ENCODE measurements at regions not wholly inside any gene's neighbourhood (a gene's known extent, or its start where the extent isn't known, plus 50 kb on each side); places are given as distances from the start of the nearest gene placed in this dataset.

DNA sequence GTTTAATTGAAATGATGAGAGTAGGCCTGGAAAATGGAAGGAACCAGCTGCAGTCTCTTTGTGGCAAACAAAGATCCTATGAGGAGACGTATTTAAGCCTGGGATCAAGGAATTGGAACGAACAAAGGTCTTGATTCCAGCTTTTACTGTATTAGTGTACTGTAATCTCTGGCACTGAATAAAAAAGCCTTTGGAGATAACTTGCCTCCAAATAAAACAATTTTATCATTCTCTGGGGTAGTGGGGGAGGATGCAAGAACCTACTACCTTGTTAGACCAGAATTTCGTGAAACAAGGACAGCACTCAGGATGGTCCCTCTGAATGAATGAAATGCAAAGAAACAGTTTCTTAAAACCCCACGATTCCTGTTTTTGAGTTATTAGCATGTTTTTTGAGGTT is 134.2 kb downstream of the RWDD3 start:
- TF ChIP-seq POLR2AphosphoS5 (IDR thresholded peaks at IDR 0.05; ENCODE audit: borderline replicate concordance, low read depth, low read length) (no peak), EZH2 (IDR thresholded peaks at IDR 0.05) (no peak), FOXP2 (optimal IDR thresholded peaks at IDR 0.05; ENCODE audit: control extremely low read depth, extremely low read length, insufficient read depth) (no peak)

All from SK-N-MC (cell line).